GM04503 (cell line): ENCODE measurements at regions not wholly inside any gene's neighbourhood (a gene's known extent, or its start where the extent isn't known, plus 50 kb on each side); places are given as distances from the start of the nearest gene placed in this dataset.
"Not testable (repeated sequence)": the region's sequence is repeated elsewhere in the genome, so short reads cannot be mapped to it uniquely, and the experiment has no call there.

Experiments used
- DNase-seq: peaks from one replicate; pipeline ENCODE4 v3.0.0-alpha.2; 2012; ENCODE audit warnings: low read depth

DNA sequence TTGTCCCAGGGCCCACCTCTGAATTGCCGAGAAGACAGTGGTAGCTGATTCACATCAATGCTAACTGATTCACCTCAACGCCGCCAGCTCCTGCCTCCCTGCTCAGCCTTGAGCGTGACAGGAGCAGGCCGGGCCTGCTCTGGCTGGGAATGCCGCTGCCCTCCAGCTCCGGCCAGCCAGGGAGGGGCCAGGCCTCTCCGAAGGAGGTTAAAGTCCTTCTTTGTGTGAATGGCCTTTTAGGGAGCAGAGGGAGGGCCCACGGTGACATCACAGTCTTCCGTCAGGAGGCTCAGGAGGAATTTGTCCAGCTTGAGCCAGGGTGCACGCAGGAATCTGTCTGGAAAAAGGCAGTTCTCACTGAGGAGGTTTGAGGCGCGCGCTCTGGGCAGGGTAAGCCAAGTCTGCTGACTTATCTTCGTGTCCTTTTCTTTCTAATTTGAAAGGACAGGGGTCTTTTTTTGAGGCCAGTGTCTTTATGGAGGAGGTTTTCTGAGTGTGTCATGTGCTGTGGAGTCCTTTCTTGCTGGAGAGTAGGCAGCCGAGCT is 82.7 kb downstream of the C9orf152 start:
- peak; percentile 82 for DNase-seq

DNA sequence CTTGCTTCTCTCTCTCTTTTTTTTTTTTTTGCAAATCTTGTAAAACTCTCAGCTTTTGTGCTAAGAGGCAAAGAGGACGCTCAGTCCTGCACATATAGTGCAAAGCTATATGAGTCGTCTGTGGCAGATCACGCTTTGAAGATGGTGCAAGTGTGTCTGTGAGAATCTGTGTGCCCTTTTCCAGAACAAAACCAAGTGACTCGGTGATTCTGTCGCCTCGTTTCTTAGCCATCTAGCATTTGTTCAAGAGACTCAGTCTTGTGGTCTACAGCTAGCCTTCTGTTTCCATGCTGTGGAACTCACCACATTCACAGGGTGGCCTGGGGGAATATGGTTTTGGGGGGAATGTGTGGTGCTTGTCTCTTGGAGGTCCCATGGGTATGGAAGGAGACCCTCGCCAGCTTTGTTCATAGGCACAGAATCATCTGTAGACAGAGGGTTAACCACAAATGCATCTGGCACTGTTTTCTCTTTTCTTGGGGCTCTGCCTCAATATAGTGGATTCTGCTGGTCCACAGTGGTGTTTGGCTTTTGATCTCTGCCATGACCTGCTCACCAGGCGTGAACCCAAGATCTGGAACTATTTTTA is 82.1 kb downstream of the C9orf152 start:
- no peak for DNase-seq

DNA sequence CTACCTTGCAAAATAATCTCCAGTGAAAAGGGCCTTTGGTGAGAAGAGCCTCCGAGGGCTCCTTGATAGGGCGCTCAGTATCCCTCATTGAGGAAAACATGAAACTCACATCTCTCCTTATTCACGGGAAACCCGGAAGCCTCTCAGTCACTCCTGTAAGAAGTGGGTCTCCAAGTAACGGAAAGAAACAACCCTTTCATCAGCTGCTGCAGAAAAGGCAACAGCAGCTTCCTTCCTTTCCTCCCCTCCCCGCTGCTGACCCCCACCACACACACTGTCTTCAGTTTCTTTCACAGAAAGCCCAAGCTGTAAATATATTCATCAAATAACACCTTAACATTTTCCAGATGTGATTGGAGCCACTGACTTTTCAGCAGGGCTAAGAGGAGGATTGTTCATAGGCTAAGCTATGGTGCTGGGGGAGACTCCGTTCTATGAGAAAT is 81.4 kb downstream of the C9orf152 start:
- no peak for DNase-seq

DNA sequence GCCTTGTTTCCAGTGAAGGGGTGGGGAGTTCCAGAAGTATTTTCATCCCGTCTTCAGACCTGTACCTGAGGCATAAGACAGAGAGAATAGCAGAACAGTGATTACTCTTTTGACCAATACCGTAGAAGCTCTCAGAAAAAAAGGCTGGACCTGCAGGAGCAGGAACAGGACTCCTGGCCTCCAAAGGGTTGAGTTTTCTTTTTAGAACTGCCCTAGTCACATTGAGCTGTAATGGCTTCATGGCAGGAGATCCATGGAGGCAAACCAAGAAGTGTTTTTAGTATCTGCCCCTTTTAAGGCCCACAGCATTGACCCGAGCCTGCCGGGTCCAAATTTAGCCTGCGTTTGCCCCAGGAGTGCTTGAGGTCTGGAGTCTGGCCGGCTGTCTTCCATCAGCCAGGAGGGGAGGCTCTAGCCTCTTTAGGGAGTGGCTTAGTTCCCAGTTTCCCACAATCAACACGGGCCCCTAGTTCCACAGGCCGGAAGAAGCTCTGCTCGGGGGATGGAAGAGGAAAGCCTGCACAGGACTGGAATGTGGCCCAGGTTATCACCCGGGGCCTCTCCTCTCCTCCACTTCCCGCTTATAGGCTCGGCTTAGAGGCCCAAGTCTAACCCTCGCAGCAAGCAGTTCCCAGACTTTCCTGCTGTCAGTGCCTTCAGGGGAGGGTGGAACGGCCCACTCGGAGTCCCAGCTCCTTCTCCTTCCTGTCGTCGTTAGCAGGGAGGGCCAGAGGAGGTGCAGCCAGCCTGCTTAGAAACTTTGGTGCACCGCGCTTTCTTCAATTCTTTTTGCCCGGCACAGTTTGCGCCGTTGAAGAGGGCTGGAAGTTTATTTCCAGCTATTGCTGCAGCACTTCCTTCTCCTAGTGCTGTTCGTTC is 80.7 kb downstream of the C9orf152 start:
- DNase-seq, result no peak

DNA sequence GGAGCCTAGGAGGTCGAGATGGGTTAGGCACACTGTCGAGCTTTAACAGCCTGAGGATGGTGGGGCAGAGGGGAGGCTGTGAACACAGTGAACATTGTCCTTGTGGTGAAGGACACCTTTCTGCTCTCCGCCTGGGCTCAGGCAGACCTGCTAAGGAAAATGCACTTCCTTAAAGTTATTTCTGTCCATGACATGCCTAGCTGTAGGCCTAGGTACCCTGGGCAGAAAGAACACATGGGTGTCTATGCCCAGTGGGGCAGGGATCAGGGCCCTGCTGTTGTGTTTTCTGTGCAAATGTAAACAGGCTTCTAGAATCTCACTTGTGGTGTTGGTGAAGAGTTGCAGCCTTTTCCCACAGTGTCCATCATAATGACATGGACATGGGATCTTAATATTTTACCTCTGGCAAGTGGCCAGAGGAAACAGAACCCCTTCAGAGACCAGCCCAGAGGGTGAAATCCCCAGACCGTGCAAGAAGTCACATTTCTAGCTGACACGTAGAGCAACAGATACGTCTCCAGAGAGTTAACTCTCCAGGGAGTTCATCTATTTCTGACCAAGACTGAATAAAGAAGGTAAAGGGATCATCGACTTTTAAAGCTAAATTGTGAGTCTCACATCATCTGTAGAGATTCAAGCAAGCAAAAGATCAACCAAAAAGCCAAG is 79.2 kb downstream of the C9orf152 start:
- DNase-seq, result no peak

DNA sequence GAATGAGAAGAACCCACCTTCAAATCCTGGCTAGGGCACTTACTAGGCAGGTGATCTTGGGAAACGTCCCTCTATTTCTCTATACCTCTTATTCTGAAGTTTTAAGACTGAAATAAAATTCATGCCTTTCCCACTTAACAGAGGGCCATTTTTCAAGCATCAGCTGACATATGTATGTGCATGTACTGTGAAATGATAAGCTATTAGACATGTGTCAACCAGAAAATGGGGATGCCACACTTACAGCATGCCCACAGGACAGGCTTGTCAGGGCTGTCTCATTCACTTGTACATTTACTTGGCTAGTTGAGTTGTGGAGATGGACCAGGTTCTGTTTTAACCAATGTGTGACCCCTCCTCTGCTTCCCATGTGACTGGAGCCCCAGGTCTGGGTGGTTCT is 78.5 kb downstream of the C9orf152 start:
- no peak for DNase-seq

DNA sequence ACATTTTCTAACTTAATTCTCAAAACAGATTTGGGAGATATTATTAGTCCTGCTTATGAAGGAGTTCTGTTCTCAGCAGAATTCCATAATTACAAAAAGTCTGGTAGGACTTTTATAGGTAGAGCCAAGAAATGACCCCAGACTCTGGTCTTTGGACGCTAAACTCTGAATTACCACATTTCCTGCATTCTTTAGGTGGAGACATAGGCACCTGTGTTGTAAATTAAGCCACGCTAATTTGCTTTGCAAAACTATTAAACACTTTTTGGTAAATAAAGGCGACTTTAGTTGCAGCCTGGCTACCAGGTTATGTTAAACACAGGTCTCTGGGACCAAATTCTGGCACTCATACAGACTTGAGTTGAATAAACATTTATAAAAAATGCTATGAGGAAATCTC is 77.7 kb downstream of the C9orf152 start:
- no peak for DNase-seq

DNA sequence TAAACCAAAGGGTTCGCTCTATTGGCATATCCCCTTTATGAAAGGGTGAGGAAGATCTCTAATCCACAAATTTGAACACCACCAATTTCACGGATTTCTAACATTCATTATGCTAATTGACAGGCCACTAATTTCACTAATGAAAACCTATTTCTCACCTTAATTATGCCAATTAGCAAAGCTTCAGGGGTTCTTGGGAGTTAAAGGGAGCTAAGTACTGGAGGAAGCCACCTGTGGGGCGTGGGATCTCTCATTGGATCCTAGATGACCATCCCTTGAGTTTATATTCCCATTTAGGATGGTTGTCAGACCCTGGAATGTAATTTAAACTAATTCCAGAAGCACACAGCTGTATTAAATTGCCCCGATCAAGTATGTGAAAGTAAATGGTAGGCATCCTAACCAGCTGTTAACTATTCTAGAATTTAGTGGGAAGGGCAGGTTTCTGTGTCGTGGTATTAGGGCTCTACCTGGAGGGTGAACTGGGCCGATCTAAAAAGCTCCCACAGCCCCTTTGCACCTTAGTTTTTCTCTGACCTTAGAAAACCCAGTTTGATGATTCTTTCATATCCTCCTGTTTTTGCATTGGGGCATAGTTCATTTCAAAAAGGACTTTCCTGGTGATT is 77.1 kb downstream of the C9orf152 start:
- no peak for DNase-seq

DNA sequence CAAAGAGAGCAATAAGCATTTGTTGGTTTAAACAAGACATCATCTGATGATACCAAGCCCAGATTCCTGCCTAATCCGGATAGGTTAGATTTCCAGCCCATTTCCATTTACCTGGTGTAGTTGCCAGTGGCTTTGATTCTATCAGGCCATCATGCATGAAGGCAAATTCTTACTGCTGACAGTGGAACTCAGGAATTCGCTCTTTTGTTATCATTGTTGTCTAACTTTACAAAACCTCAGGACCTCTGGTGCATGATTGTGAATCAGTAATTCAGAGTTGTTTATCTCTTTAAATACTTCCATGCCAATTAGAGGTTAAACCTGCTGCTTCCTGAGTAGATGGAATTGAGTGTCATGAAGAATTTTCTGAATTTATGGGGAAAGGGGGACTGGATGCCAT is 76.5 kb downstream of the C9orf152 start:
- DNase-seq, result no peak

DNA sequence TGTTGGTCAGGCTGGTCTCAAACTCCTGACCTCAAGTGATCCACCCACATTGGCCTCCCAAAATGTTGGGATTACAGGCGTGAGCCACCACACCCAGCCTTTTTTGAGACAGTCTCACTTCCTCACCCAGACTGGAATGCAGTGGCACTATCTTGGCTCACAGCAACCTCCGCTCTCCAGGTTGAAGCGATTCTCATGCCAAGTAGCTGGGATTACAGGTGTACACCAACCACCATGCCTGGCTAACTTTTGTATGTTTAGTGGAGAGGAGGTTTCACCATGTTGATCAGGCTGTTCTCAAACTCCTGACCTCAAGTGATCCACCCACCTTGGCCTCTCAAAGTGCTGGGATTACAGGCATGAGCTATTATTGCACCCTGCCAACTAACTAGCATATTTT is 75.4 kb downstream of the C9orf152 start:
- DNase-seq, result not testable (repeated sequence)

DNA sequence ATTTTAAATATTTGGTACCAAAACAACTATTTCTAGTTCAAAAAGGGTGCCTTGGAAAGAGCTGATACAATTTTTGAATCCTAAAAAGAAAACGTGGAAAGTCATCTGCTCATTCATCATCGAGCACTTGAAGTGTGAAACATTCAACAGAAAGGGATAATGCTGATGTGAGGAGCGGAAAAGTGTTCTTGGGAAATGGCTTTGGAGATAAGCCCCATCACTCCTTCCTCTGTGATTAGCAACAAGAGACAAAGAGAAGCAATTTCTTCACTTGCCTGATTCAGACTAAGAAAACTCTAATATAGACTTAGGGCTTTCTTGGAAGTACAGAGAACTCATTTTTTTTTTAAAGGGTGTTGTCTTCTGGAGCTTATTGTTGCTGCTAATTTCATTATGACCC is 74.9 kb downstream of the C9orf152 start:
- DNase-seq, result no peak

DNA sequence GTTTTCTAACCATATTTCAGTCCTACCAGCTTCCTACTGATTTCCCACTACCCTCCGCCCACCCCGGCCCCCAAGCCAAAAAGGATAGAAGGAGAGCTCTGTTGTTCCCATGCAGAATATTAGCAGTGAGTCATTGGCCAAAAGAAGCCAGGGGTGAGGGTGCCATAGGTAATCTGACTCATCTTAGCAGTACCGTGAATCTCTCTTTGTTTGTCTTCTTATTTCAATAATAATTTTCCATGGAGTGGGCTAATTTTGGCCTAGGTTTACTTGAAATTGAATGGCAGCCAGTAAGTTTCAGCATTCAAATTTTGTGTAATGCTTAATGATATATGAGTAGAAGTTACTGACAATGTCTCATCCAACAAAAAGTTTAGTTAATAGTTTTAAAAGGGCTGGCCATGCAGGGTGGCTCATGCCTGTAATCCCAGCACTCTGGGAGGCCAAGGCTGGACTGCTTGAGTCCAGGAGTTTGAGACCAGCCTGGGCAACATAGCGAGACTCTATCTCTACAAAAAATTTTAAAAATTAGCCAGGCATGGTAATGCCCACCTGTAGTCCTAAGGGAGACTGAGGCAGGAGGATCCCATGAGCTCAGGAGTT is 74.2 kb downstream of the C9orf152 start:
- DNase-seq, result no peak

DNA sequence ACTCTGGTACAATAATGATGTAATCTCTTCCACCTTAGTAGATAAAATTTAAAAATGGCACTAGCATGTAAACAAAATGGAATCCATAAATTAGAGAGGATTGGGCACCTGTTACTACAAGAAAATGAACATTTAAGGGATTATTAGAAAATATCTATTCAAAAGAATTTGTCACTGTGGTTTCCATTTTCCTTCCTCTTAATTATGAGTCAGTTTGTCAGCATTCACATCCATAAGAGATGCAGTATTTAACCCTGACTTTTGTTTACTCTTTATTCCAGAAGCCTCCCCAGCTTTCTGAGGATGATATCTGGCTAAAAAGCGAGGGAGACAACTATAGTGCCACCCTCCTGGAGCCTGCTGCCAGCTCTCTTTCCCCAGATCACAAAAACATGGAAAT is 72.1 kb downstream of the C9orf152 start:
- DNase-seq, result no peak

DNA sequence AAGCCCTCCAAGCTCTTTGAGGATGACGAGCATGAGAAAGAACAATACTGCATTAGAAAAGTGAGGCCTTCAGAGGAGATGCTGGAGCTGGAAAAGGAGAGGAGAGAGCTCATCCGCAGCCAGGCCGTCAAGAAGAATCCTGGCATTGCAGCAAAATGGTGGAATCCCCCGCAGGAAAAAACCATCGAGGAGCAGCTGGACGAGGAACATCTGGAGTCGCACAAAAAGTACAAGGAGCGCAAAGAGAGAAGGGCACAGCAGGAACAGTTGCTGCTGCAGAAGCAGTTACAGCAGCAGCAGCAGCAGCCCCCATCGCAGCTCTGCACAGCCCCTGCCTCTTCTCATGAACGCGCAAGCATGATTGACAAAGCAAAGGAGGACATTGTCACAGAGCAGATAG is 71.2 kb downstream of the C9orf152 start:
- DNase-seq, result no peak

DNA sequence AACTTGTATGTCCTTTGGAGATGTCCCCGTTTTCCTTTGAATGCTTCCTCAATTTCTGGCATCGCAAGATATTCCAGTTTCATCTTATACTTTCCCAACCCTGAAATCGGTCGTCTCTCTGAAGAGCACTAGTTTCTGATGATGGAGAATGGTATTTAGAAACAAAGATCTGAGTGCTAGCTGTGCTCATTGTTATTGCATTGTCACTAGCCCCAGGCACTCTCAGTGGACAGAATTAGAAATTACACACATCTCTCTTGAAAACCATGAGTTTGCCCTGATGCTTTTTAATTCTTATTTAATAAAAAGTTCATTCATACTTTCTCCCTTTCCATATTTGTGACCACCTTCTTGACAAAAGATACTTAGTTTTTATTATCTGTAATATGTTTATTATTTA is 67.7 kb downstream of the C9orf152 start:
- no peak for DNase-seq

DNA sequence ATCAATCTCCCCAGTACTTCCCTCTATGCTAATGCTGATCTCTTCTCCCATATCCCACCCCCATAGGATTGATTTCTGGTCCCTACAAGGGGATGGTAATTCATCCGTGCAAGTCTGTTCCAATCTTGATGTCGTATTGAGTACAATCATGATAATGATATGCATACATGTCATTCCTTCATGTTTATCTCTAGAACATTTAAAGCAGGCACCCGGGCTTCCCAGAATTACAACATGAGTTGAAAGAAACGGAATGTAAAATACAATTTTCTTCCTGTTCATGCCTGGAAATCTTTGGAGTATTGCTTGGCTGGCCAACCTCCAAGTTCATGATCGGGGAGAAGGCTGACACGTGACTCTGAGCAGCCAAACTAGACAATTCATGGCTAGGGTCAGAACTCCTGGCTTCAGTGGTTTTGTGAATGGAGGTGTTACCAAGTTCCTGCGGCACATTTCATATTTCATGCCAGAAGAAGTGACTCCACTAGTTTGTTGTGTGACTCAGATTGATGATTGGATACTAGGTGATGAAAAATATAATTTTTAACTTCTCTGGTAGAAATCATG is 66.6 kb downstream of the C9orf152 start:
- DNase-seq, result peak; percentile 97

DNA sequence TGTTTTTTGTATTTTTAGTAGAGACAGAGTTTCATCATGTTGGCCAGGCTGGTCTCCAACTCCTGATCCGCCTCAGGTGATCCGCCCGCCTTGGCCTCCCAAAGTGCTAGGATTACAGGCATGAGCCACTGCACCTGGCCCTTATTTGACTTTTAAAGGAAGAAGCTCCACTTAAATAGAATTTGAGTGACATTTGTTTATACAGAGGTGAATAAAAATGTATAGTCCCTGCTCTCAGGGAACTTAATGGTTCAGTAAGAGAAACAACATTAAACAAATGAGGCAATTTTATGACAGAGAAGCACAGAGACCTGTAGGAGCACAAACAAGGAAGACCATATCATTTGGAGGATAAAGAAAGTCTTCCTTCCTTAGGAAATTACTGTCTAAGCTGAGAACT is 65.7 kb downstream of the C9orf152 start:
- DNase-seq, result no peak

DNA sequence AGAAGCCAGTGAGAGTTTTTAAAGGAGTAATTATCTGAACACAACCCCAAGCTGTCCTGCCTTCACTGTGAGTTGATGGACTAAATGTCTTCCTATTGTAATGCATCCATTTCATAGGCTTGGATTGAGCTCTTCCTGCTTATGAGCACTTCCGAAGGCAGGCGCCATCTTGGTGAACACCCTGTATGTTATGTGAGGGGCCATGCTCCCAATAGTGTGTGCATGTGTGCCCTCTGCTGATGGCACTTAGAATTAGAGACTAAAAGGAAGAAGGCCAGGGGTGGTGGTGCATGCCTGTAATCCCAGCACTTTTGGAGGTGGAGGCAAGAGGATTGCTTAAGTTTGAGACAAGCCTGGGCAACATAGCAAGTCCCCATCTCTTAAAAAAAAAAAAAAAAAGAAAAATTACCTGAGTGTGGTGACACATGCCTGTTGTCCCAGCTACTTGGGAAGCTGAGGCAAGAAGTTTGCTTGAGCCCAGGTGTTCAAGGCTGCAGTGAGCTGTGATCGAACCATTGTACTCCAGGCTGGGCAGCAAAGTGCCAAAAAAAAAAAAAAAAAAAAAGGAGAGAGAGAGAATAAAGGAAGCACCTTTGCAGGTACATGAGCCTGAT is 65.0 kb downstream of the C9orf152 start:
- no peak for DNase-seq

DNA sequence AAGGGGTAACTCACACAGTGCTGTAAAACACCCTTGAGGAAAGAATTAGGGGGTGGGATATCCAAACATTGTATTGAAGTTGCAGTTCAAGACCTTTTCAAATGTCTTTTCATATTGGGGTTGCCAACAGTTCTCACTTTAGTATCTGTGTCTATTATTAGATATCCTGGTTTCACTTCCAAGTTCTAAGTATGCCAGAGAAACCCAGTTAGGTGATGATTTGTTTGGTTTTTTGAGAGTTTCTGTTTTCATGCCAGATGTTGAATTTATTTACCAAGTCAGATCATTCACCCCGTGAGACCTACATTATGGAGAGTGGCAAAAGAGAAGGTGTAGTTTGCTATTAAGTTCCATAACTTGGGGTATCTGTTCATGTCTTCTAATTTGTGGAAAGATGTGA is 64.5 kb downstream of the C9orf152 start:
- DNase-seq, result no peak

DNA sequence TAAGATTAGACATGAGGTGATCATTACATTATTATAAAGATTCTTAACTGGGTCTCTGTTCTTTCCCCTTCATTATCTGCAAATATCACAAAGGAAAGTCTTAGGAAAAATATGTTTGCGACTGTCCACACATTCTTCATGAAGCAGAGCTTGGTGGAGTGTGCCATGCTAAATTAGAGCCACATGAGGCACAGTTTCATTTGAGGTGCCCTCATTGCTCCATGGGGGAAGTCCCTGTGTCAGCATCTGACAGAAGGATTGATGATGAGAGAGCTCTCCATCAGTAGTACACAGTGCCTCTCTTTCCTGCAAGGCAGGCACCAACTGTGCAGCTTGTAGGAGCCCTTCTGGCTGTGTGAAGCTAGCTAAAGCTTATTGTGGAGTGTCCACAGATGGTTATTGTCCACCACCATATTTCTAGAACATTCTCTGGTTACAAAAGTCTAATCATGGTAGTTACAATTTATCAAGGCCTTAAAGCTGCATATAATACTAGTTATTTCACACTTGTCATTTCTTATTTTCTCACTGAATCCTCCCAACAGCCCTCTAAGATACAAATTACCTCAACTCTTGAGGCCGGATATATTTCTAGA is 63.9 kb downstream of the C9orf152 start:
- no peak for DNase-seq

DNA sequence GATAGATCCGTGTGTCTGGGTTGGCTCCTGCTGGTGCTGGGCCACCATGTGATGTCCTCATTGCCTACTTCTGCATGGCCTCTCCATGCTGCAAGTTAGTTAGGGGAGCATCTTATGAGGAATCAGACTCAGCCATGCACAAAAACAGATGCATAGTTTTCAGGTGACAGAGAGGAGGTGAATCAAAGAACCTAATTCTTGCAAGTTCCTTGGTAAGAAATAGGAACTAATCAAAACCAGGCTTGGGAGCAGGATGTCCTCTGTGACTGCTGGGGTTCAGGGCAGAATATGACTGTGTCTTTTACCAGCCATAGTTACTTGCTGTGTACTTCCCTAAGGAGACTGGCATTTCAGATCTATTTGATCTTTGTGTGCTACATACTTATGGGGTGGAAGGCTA is 61.6 kb downstream of the C9orf152 start:
- DNase-seq, result no peak
